H9 (cell line): ENCODE measurements at regions not wholly inside any gene's neighbourhood (a gene's known extent, or its start where the extent isn't known, plus 50 kb on each side); places are given as distances from the start of the nearest gene placed in this dataset.

Experiments
- DNase-seq: peaks from one replicate; pipeline ENCODE4 v3.0.0-alpha.2; 2017
- H2AFZ ChIP-seq: one replicate; pipeline ENCODE4 v1.6.1; 2013; ENCODE audit warnings: mild to moderate bottlenecking, low read length, control low read depth, moderate library complexity
- H2AK5ac ChIP-seq: 2 replicates; pipeline ENCODE4 v1.6.1; 2013; ENCODE audit warnings: low read length, control low read depth, mixed read lengths; ENCODE audit not compliant: insufficient read length
- H2BK120ac ChIP-seq: one replicate; pipeline ENCODE4 v1.6.1; 2013; ENCODE audit warnings: low read depth, mild to moderate bottlenecking, low read length, control low read depth, inconsistent platforms; ENCODE audit not compliant: poor library complexity, severe bottlenecking
- H2BK12ac ChIP-seq: 2 replicates; pipeline ENCODE4 v1.6.1; 2013; ENCODE audit warnings: low read length, control low read depth, mixed read lengths, low read depth; ENCODE audit not compliant: insufficient read length
- H2BK15ac ChIP-seq: 2 replicates; pipeline ENCODE4 v1.6.1; 2013; ENCODE audit warnings: low read depth, low read length, control low read depth
- H2BK20ac ChIP-seq: one replicate; pipeline ENCODE4 v1.6.1; 2013; ENCODE audit warnings: low read depth, mild to moderate bottlenecking, low read length, control low read depth, inconsistent platforms; ENCODE audit not compliant: poor library complexity, severe bottlenecking
- H2BK5ac ChIP-seq: 2 replicates; pipeline ENCODE4 v1.6.1; 2013; ENCODE audit warnings: low read length, control low read depth, mixed read lengths; ENCODE audit not compliant: insufficient read length
- H3K14ac ChIP-seq: 2 replicates; pipeline ENCODE4 v1.6.1; 2013; ENCODE audit warnings: low read length, control low read depth; ENCODE audit not compliant: insufficient read depth
- H3K18ac ChIP-seq: 2 replicates; pipeline ENCODE4 v1.6.1; 2013; ENCODE audit warnings: low read depth, mild to moderate bottlenecking, mixed read lengths, low read length, control low read depth; ENCODE audit not compliant: insufficient read length
- H3K23ac ChIP-seq: 2 replicates; pipeline ENCODE4 v1.6.1; 2013; ENCODE audit warnings: low read length, control low read depth, mixed read lengths, low read depth; ENCODE audit not compliant: insufficient read length
- H3K23me2 ChIP-seq: 2 replicates; pipeline ENCODE4 v1.6.1; 2013; ENCODE audit warnings: low read depth, mild to moderate bottlenecking, mixed read lengths, low read length, control low read depth; ENCODE audit not compliant: insufficient read length, poor library complexity, severe bottlenecking
- H3K27ac ChIP-seq: 2 replicates; pipeline ENCODE4 v1.5.1; 2013; ENCODE audit warnings: low read length, control low read depth, mixed read lengths, low read depth; ENCODE audit not compliant: insufficient read length
- H3K27me3 ChIP-seq: 2 replicates; pipeline ENCODE4 v1.6.1; 2013; ENCODE audit warnings: low read length, control low read depth, inconsistent platforms; ENCODE audit not compliant: insufficient read depth
- H3K4ac ChIP-seq: 2 replicates; pipeline ENCODE4 v1.6.1; 2013; ENCODE audit warnings: low read depth, mild to moderate bottlenecking, control low read depth, inconsistent platforms, low read length, moderate library complexity
- H3K4me1 ChIP-seq: 2 replicates; pipeline ENCODE4 v1.6.1; 2013; ENCODE audit warnings: low read length, control low read depth, inconsistent platforms; ENCODE audit not compliant: insufficient read depth
- H3K4me2 ChIP-seq: 2 replicates; pipeline ENCODE4 v1.6.1; 2013; ENCODE audit warnings: low read length, control low read depth, mixed read lengths; ENCODE audit not compliant: insufficient read length, insufficient read depth
- H3K56ac ChIP-seq: 2 replicates; pipeline ENCODE4 v1.6.1; 2013; ENCODE audit warnings: low read depth, mild to moderate bottlenecking, mixed read lengths, low read length, control low read depth; ENCODE audit not compliant: insufficient read length
- H3K79me1 ChIP-seq: 2 replicates; pipeline ENCODE4 v1.6.1; 2013; ENCODE audit warnings: low read depth, mild to moderate bottlenecking, moderate library complexity, low read length, control low read depth, inconsistent platforms; ENCODE audit not compliant: insufficient read depth, poor library complexity, severe bottlenecking
- H3K79me2 ChIP-seq: 2 replicates; pipeline ENCODE4 v1.6.1; 2013; ENCODE audit warnings: low read length, control low read depth, inconsistent platforms; ENCODE audit not compliant: insufficient read depth
- H3K9ac ChIP-seq: 2 replicates; pipeline ENCODE4 v1.6.1; 2013; ENCODE audit warnings: low read length, control low read depth, mixed read lengths; ENCODE audit not compliant: insufficient read length; ENCODE audit errors: extremely low read depth
- H3K9me3 ChIP-seq: one replicate; pipeline ENCODE4 v1.6.1; 2013; ENCODE audit warnings: low read depth, low read length, inconsistent platforms; ENCODE audit not compliant: control insufficient read depth
- H3T11ph ChIP-seq: one replicate; pipeline ENCODE4 v1.6.1; 2013; ENCODE audit warnings: mild to moderate bottlenecking, low read length, control low read depth, inconsistent platforms
- H4K20me1 ChIP-seq: one replicate; pipeline ENCODE4 v1.6.1; 2013; ENCODE audit not compliant: control insufficient read depth, insufficient read length, insufficient read depth
- H4K5ac ChIP-seq: 2 replicates; pipeline ENCODE4 v1.6.1; 2013; ENCODE audit warnings: low read depth, mild to moderate bottlenecking, mixed read lengths, low read length, control low read depth; ENCODE audit not compliant: insufficient read length
- H4K8ac ChIP-seq: replicated peaks from 2 replicates; pipeline ENCODE4 v1.6.1; 2013; ENCODE audit warnings: low read length, control low read depth, mixed read lengths, low read depth; ENCODE audit not compliant: insufficient read length
- H4K91ac ChIP-seq: 2 replicates; pipeline ENCODE4 v1.6.1; 2013; ENCODE audit warnings: low read depth, mild to moderate bottlenecking, moderate library complexity, mixed read lengths, low read length, control low read depth; ENCODE audit not compliant: insufficient read length
- H3K27ac Mint-ChIP-seq, 3 experiments: 2 replicates in 2 of 3; 3 replicates in 1 of 3; pipeline ENCODE4 v1.8.0; 2020 to 2021; ENCODE audit warnings: mixed read lengths in 3 of 3, mild to moderate bottlenecking in 1 of 3, moderate library complexity in 1 of 3
- H3K27me3 Mint-ChIP-seq: 2 replicates; pipeline ENCODE4 v1.8.0; 2021; ENCODE audit warnings: low read depth, mild to moderate bottlenecking, moderate library complexity, mixed read lengths
- H3K36me3 Mint-ChIP-seq, 3 experiments: 2 replicates in 2 of 3; 3 replicates in 1 of 3; pipeline ENCODE4 v1.8.0; 2020 to 2021; ENCODE audit warnings: low read depth in 3 of 3, mixed read lengths in 3 of 3; ENCODE audit not compliant: insufficient read depth in 1 of 3
- H3K4me1 Mint-ChIP-seq, 2 experiments: 2 replicates each; pipeline ENCODE4 v1.8.0; 2020; ENCODE audit warnings: mixed read lengths in 2 of 2
- H3K4me3 Mint-ChIP-seq, 2 experiments: 2 replicates in 1 of 2; 3 replicates in 1 of 2; pipeline ENCODE4 v1.8.0; 2020 to 2021; ENCODE audit warnings: mild to moderate bottlenecking in 2 of 2, mixed read lengths in 2 of 2, moderate library complexity in 1 of 2
- H3K9me3 Mint-ChIP-seq, 2 experiments: 2 replicates in 1 of 2; 3 replicates in 1 of 2; pipeline ENCODE4 v1.8.0; 2020; ENCODE audit warnings: mild to moderate bottlenecking in 2 of 2, mixed read lengths in 2 of 2, moderate library complexity in 1 of 2
- CTCF ChIP-seq: fragments of 200-600 bp; sonication (generic); conservative IDR thresholded peaks from 3 replicates; pipeline ENCODE4 v1.8.0; 2021; ENCODE audit warnings: antibody characterized with exemption, mild to moderate bottlenecking
- WGBS: extraction: QIAGEN DNeasy Blood & Tissue Kit; methylation state at CpG from one replicate; pipeline ENCODE4 v1.1.7; 2013; ENCODE audit warnings: missing lambda C conversion rate, low lambda C conversion rate, mixed read lengths; ENCODE audit not compliant: insufficient read length; ENCODE audit errors: extremely low coverage; 5-methylcytosine and 5-hydroxymethylcytosine counted together

- H3K4me3 Mint-ChIP-seq, result no peak overlapping the region
- H3K4ac ChIP-seq, result no peak overlapping the region
- H3K27me3 ChIP-seq, result no peaks in the 10 kb centered on the region
- no peak overlapping the region for H4K8ac ChIP-seq
- no peak overlapping the region for H2AFZ ChIP-seq
- H2BK20ac ChIP-seq, result no peak overlapping the region
- H3K4me2 ChIP-seq, result no peak overlapping the region
- no peak for TF ChIP-seq CTCF
- H3K23me2 ChIP-seq, result no peaks in the 10 kb centered on the region
- no peak overlapping the region for H3K56ac ChIP-seq
- H3K4me1 ChIP-seq, result no peaks in the 10 kb centered on the region; the same call in 1 of the 2 replicates
- peaks cover 10% of the 10 kb centered on the region in 2 experiments for H3K4me1 Mint-ChIP-seq
- H2BK12ac ChIP-seq, result no peak overlapping the region
- no peak overlapping the region for H3K9ac ChIP-seq
- no peak overlapping the region for H2BK5ac ChIP-seq
- H3K79me2 ChIP-seq, result no peaks in the 10 kb centered on the region
- no peaks in the 10 kb centered on the region for H3K9me3 ChIP-seq
- no CpG with 5 or more reads among the region's 4 CpGs for WGBS
- no peak overlapping the region for H4K91ac ChIP-seq
- no peaks in the 10 kb centered on the region for H3K36me3 Mint-ChIP-seq
- no peak overlapping the region for H3K18ac ChIP-seq
- no peak overlapping the region for H3K23ac ChIP-seq
- H2AK5ac ChIP-seq, result no peak overlapping the region
- no peak overlapping the region for H2BK120ac ChIP-seq
- no peaks in the 10 kb centered on the region for H3K27me3 Mint-ChIP-seq
- no peak overlapping the region for H4K5ac ChIP-seq
- no peak overlapping the region for H3K27ac ChIP-seq
- H3K27ac Mint-ChIP-seq, result no peak overlapping the region
- H3K14ac ChIP-seq, result no peak overlapping the region
- H3T11ph ChIP-seq, result no peak overlapping the region
- no peak for DNase-seq
- no peak overlapping the region for H2BK15ac ChIP-seq
- H3K79me1 ChIP-seq, result no peaks in the 10 kb centered on the region
- no peaks in the 10 kb centered on the region for H3K9me3 Mint-ChIP-seq
- no peaks in the 10 kb centered on the region for H4K20me1 ChIP-seq
Observed at GRCh38 chr13:78758549-78758948, 99.6 kb upstream of the OBI1 start.
